ENCODE measurements at regions not wholly inside any gene's neighbourhood (a gene's known extent, or its start where the extent isn't known, plus 50 kb on each side); places are given as distances from the start of the nearest gene placed in this dataset.

DNA sequence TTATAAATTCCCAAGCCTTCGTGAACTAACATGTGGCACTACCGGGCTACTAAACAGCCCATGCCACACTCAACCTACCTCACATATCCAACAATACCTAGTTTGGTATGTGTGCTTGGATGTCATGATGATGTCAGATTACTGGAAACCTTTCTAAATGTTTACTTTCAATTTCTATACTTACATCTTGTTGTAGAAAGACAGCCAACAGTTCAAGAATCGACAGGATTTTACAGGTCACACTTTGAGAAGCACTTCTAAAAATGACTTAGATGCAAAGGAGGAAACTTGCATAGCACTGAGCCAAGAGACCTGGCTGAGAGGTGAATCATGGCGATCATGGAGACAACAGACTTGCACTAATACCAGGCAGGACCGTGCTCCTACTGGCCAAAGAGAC is 209.9 kb downstream of the COL4A1 start:
- peak overlapping the region in 3 of 4 donors; percentile 1 to 87 (median 85) for H3K27ac ChIP-seq (replicated peaks in 1 of 4)
- 87% methylated on average over 5 of the region's 5 CpGs for WGBS

DNA sequence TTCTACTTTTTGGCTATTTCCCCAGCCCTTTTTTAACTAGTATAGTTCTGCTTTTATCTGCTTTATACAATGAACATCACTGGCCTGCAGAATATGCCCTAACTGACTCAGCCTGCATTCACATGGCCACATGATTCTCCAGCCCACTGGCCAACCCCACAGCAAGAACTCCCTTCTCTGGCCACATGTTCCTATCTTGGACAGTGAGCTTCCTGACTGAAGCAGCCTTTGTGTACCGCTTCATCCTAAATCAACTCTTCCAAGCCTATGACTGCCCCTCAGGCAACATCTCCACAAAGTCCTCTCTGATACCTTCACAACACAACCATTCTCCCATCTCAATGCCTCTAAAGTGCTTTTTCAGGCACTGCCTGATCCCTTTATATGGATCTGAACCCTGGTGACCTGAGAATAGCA is 214.1 kb downstream of the COL4A1 start:
- Histone ChIP-seq H3K4me1 (peaks cover 20 to 40% (median 26%) of the 10 kb centered on the region in 4 donors), H3K4me3 (no peak overlapping the region), H3K36me3 (no peaks in the 10 kb centered on the region), H3K27ac (replicated peaks in 1 of 4) (peak overlapping the region in 1 of 4 donors; percentile 11), H3K9me3 (no peaks in the 10 kb centered on the region), H3K27me3 (no peaks in the 10 kb centered on the region)
- 47% methylated on average over 1 of the region's 1 CpG for WGBS
- DNase-seq (ENCODE audit: extremely low spot score), result no peak
- TF ChIP-seq POLR2A (IDR thresholded peaks at IDR 0.05; ENCODE audit: low read depth) (no peak), POLR2AphosphoS5 (IDR thresholded peaks at IDR 0.05) (no peak)
- TF ChIP-seq, protein P1, sequence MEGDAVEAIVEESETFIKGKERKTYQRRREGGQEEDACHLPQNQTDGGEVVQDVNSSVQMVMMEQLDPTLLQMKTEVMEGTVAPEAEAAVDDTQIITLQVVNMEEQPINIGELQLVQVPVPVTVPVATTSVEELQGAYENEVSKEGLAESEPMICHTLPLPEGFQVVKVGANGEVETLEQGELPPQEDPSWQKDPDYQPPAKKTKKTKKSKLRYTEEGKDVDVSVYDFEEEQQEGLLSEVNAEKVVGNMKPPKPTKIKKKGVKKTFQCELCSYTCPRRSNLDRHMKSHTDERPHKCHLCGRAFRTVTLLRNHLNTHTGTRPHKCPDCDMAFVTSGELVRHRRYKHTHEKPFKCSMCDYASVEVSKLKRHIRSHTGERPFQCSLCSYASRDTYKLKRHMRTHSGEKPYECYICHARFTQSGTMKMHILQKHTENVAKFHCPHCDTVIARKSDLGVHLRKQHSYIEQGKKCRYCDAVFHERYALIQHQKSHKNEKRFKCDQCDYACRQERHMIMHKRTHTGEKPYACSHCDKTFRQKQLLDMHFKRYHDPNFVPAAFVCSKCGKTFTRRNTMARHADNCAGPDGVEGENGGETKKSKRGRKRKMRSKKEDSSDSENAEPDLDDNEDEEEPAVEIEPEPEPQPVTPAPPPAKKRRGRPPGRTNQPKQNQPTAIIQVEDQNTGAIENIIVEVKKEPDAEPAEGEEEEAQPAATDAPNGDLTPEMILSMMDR (IDR thresholded peaks at IDR 0.05), result no peak
- intact Hi-C loops (cut with DNase I), result no loop called here

More for the DNA sequence above, 209.9 kb downstream of the COL4A1 start:
- Histone ChIP-seq H3K4me1 (peaks cover 20 to 40% (median 26%) of the 10 kb centered on the region in 4 donors), H3K9me3 (peaks cover 0 to 15% (median 6%) of the 10 kb centered on the region in 4 donors), H3K27me3 (no peaks in the 10 kb centered on the region), H3K36me3 (no peaks in the 10 kb centered on the region), H3K4me3 (no peak overlapping the region)
- intact Hi-C loops (cut with DNase I), result loop anchor here (5.0 kb wide), 1 partner anchor 75 kb away; no protein-coding TSS in a partner anchor
- DNase-seq (ENCODE audit: extremely low spot score), result no peak
- TF ChIP-seq POLR2A (IDR thresholded peaks at IDR 0.05; ENCODE audit: low read depth), result no peak
- no peak for TF ChIP-seq EP300 (IDR thresholded peaks at IDR 0.05)
- TF ChIP-seq, protein P1 (IDR thresholded peaks at IDR 0.05), result no peak
- TF ChIP-seq POLR2AphosphoS5 (IDR thresholded peaks at IDR 0.05), result no peak

DNA sequence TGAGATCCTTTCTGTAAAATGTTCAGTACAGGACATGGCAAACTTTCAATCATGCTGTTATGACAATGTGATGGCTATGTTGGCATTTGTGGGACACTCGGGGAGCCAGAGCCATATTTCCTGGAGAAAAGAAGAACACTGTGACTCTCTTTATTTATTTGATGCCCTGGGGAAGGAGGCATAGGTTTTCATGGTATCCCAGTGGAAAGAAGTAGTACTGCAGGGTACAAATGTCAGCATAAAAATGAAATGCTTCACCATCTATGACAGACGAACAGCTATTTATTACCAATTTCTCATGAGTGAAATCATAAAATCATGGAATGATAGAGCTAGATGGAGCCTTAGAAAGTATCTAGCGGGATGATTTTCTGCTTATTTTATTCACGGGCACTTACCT is 217.1 kb downstream of the COL4A1 start:
- TF ChIP-seq, protein P1 (IDR thresholded peaks at IDR 0.05), result peak in 1 of 3 experiments; percentile 35
- TF ChIP-seq POLR2AphosphoS5 (IDR thresholded peaks at IDR 0.05), result no peak
- Histone ChIP-seq H3K4me3 (no peak overlapping the region), H3K27ac (replicated peaks in 1 of 4) (no peak overlapping the region), H3K27me3 (no peaks in the 10 kb centered on the region), H3K36me3 (no peaks in the 10 kb centered on the region), H3K4me1 (peaks cover 9 to 14% (median 12%) of the 10 kb centered on the region in 4 donors), H3K9me3 (peaks cover 0 to 13% (median 6%) of the 10 kb centered on the region in 4 donors)
- 78% methylated on average over 4 of the region's 4 CpGs for WGBS
- no peak for DNase-seq (ENCODE audit: extremely low spot score)
- intact Hi-C loops (cut with DNase I), result no loop called here

DNA sequence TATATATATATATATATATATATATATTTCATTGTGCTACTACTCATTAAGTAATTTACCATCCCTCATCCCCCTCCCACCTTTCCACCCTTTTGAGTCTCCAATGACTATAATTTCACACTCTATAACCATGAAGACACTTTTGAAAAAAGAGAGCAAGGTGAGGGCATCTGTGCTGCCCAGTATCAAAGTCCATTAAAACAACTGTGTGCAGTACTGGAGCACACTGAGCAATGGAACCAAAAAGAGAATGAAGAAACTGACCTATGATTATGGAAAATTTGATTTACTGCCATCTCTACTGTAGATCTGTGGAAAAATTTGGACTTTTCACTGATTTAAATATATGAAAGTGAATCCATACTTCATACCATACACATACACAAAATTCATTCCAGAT is 217.9 kb downstream of the COL4A1 start:
- no peaks in the 10 kb centered on the region for H3K36me3 ChIP-seq
- intact Hi-C loops (cut with DNase I), result no loop called here
- H3K9me3 ChIP-seq, result peaks cover 0 to 14% (median 7%) of the 10 kb centered on the region in 4 donors
- H3K4me3 ChIP-seq, result no peak overlapping the region
- H3K27me3 ChIP-seq, result no peaks in the 10 kb centered on the region
- H3K27ac ChIP-seq (replicated peaks in 1 of 4), result no peak overlapping the region
- H3K4me1 ChIP-seq, result peaks cover 5 to 7% (median 6%) of the 10 kb centered on the region in 4 donors
- no peak for DNase-seq (ENCODE audit: extremely low spot score)
- no peak for TF ChIP-seq POLR2AphosphoS5 (IDR thresholded peaks at IDR 0.05)
- no peak for TF ChIP-seq EP300 (IDR thresholded peaks at IDR 0.05)
- TF ChIP-seq POLR2A (IDR thresholded peaks at IDR 0.05; ENCODE audit: low read depth), result no peak
- TF ChIP-seq, protein P1 (IDR thresholded peaks at IDR 0.05), result no peak

DNA sequence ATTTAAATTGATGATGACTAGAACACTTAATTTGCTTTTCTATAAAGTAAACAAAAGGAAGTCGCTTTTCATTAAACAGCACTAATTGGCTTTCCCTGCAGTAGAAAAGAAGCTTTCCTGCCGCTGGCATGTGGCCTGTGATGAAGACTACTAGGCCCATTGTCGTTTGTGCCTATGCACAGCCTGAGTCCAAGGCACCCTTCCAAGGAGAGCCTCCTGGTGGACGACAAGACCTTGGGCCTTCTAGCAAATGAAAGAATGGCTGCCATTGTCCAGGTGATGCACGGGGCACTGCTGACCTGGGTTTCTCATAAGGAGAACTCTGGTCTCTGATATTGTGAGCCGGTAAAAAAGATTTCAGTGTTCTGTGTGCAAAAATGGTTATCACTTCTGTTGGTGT is 233.0 kb downstream of the COL4A1 start:
- H3K27ac ChIP-seq (replicated peaks in 1 of 4), result no peak overlapping the region
- no peaks in the 10 kb centered on the region for H3K4me1 ChIP-seq
- no peak for DNase-seq (ENCODE audit: extremely low spot score)
- no peak overlapping the region for H3K4me3 ChIP-seq
- TF ChIP-seq POLR2AphosphoS5 (IDR thresholded peaks at IDR 0.05), result no peak
- TF ChIP-seq EP300 (IDR thresholded peaks at IDR 0.05), result no peak
- TF ChIP-seq, protein P1 (IDR thresholded peaks at IDR 0.05), result no peak
- no peak for TF ChIP-seq POLR2A (IDR thresholded peaks at IDR 0.05; ENCODE audit: low read depth)
- no peaks in the 10 kb centered on the region for H3K36me3 ChIP-seq
- H3K27me3 ChIP-seq, result no peaks in the 10 kb centered on the region
- intact Hi-C loops (cut with DNase I), result no loop called here
- H3K9me3 ChIP-seq, result no peaks in the 10 kb centered on the region
- WGBS, result 94% methylated on average over 6 of the region's 6 CpGs
